ENCODE measurements at regions not wholly inside any gene's neighbourhood (a gene's known extent, or its start where the extent isn't known, plus 50 kb on each side); places are given as distances from the start of the nearest gene placed in this dataset.

DNA sequence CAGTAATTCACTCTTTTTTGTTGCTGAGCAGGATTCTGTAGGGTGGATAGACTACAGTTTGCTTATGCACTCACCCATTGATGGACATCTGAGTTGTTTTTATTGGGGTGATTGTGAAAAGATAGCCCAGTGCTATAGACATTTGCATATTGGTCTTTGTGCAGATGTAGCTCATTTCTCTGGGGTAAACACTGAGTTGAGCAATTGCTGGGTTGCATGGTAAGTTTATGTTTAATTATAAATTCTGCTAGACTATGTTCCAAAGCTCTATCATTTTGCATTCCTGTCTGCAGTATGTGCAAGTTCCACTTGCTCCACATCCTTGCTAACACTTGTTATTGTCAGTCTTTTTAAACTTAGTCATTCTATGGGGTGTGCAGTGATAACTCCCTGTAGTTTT is 65.4 kb upstream of the RFLNA start:
- H3K27ac ChIP-seq (ENCODE audit: low read depth, low read length): no peak overlapping the region
- BruUV-seq (replicated peaks): no TSS peak
- no peak overlapping the region for H3K4me2 ChIP-seq (ENCODE audit: low read length)
- DNase-seq (ENCODE audit: low read depth, low spot score) (no peak), ATAC-seq (no peak)
- no peaks in the 10 kb centered on the region for H3K4me1 ChIP-seq (ENCODE audit: control insufficient read depth in 1 of 2, insufficient read depth in 2 of 2, low read length in 2 of 2)
- H3K9me2 ChIP-seq (ENCODE audit: insufficient read depth): no peaks in the 10 kb centered on the region
- H3K4me3 ChIP-seq (replicated peaks in 1 of 2; ENCODE audit: low read depth in 1 of 2, low read length in 2 of 2): no peak overlapping the region
- CTCF ChIA-PET: no interaction called here
- TF ChIP-seq TCF7L2 (IDR thresholded peaks at IDR 0.05; ENCODE audit: borderline replicate concordance, extremely low read depth, insufficient read depth, insufficient read length): no peak
- TF ChIP-seq CBX3 (IDR thresholded peaks at IDR 0.05; ENCODE audit: low read depth): no peak
- no peak for TF ChIP-seq SIN3A (IDR thresholded peaks at IDR 0.05; ENCODE audit: low read depth)
- no peak for TF ChIP-seq ZFX (IDR thresholded peaks at IDR 0.05)
- TF ChIP-seq MAX (IDR thresholded peaks at IDR 0.05): no peak
- TF ChIP-seq ZNF274 (IDR thresholded peaks at IDR 0.05; ENCODE audit: low read depth, low read length): no peak
- no peak for TF ChIP-seq POLR2AphosphoS5 (IDR thresholded peaks at IDR 0.05; ENCODE audit: low read depth, low read length)
- no peak for TF ChIP-seq EGR1 (IDR thresholded peaks at IDR 0.05; ENCODE audit: low read depth)
- no peak for TF ChIP-seq JUND (IDR thresholded peaks at IDR 0.05)
- TF ChIP-seq YY1 (IDR thresholded peaks at IDR 0.05; ENCODE audit: extremely low read depth, insufficient replicate concordance, low read depth, low read length): no peak
- no peak for TF ChIP-seq EZH2phosphoT487 (IDR thresholded peaks at IDR 0.05; ENCODE audit: borderline replicate concordance)
- no peak for TF ChIP-seq POLR2A (IDR thresholded peaks at IDR 0.05; ENCODE audit: borderline replicate concordance, extremely low read depth, insufficient read depth, insufficient read length)
- TF ChIP-seq FOSL1 (IDR thresholded peaks at IDR 0.05; ENCODE audit: low read depth): no peak
- TF ChIP-seq SP1 (IDR thresholded peaks at IDR 0.05; ENCODE audit: low read depth): no peak
- H3K9ac ChIP-seq (ENCODE audit: low read length): no peak overlapping the region
- H3K27me3 ChIP-seq (ENCODE audit: insufficient read depth, low read length): peaks cover 5% of the 10 kb centered on the region; the same call in 1 of the 2 replicates
- intact Hi-C loops (cut with micrococcal nuclease): no loop called here
- H3K36me3 ChIP-seq (ENCODE audit: control insufficient read depth in 1 of 2, insufficient read depth in 2 of 2, low read length in 2 of 2): no peaks in the 10 kb centered on the region
- H2AFZ ChIP-seq (ENCODE audit: low read depth, low read length, poor library complexity, severe bottlenecking): no peak overlapping the region
- RAD21 ChIA-PET (ENCODE audit: low non-redundant PET in 1 of 2, low total read pairs in 2 of 2, uncharacterized antibody in 2 of 2, unreplicated experiment in 2 of 2): no interaction called here
- no peaks in the 10 kb centered on the region for H4K20me1 ChIP-seq (ENCODE audit: insufficient read depth)
- no peaks in the 10 kb centered on the region for H3K9me3 ChIP-seq (ENCODE audit: control insufficient read depth in 1 of 2, insufficient read depth in 1 of 2, low read depth in 1 of 2, low read length in 2 of 2)
- H3K79me2 ChIP-seq (ENCODE audit: insufficient read depth, low read length): no peaks in the 10 kb centered on the region
- POLR2A ChIA-PET: no interaction called here
